ENCODE measurements at regions not wholly inside any gene's neighbourhood (a gene's known extent, or its start where the extent isn't known, plus 50 kb on each side); places are given as distances from the start of the nearest gene placed in this dataset.

- no peaks in the 10 kb centered on the region for H3K4me1 ChIP-seq
- H3K36me3 ChIP-seq: no peaks in the 10 kb centered on the region
- intact Hi-C loops (cut with DNase I; ENCODE audit: low total_unique reads): no loop called here
- H3K9me3 ChIP-seq: no peaks in the 10 kb centered on the region
- H3K27me3 ChIP-seq: no peaks in the 10 kb centered on the region
- no peak overlapping the region for H3K4me3 ChIP-seq
- no peak overlapping the region for H3K27ac ChIP-seq
- no peak for DNase-seq (ENCODE audit: low spot score in 2 of 2)
- TF ChIP-seq POLR2AphosphoS5 (IDR thresholded peaks at IDR 0.05) (no peak), POLR2A (IDR thresholded peaks at IDR 0.05) (no peak), CTCF (IDR thresholded peaks at IDR 0.05) (no peak)
Observed at GRCh38 chr3:73783811-73784210, 159.1 kb upstream of the PDZRN3 start.

- Histone ChIP-seq H3K36me3 (no peaks in the 10 kb centered on the region), H3K4me1 (no peaks in the 10 kb centered on the region), H3K27ac (peak overlapping the region; percentile 14 to 51), H3K4me3 (peak overlapping the region in 2 of 3 donors; percentile 12 to 40), H3K9me3 (no peaks in the 10 kb centered on the region), H3K27me3 (no peaks in the 10 kb centered on the region)
- intact Hi-C loops (cut with DNase I; ENCODE audit: low total_unique reads): no loop called here
- no peak for TF ChIP-seq CTCF (IDR thresholded peaks at IDR 0.05)
- DNase-seq (ENCODE audit: low spot score in 2 of 2): peak in 1 of 2 donors; percentile 23
Observed at GRCh38 chr3:73781541-73781940, 156.8 kb upstream of the PDZRN3 start.

- no peak overlapping the region for H3K27ac ChIP-seq
- peaks cover 0 to 6% of the 10 kb centered on the region in 2 donors for H3K9me3 ChIP-seq
- no peaks in the 10 kb centered on the region for H3K36me3 ChIP-seq
- no peak for TF ChIP-seq POLR2A (IDR thresholded peaks at IDR 0.05)
- no peak for TF ChIP-seq POLR2AphosphoS5 (IDR thresholded peaks at IDR 0.05)
- intact Hi-C loops (cut with DNase I; ENCODE audit: low total_unique reads): no loop called here
- no peaks in the 10 kb centered on the region for H3K4me1 ChIP-seq
- DNase-seq (ENCODE audit: low spot score in 2 of 2): no peak
- no peak overlapping the region for H3K4me3 ChIP-seq
- no peaks in the 10 kb centered on the region for H3K27me3 ChIP-seq
Observed at GRCh38 chr3:73774645-73775044, 149.9 kb upstream of the PDZRN3 start.

GRCh38 chr3:73773233-73773632 lies 148.5 kb upstream of the PDZRN3 start:
- TF ChIP-seq POLR2A (IDR thresholded peaks at IDR 0.05) (no peak), POLR2AphosphoS5 (IDR thresholded peaks at IDR 0.05) (no peak), CTCF (IDR thresholded peaks at IDR 0.05) (no peak)
- Histone ChIP-seq H3K27me3 (no peaks in the 10 kb centered on the region), H3K4me3 (no peak overlapping the region), H3K9me3 (peaks cover 0 to 6% of the 10 kb centered on the region in 2 donors), H3K4me1 (no peaks in the 10 kb centered on the region), H3K27ac (peak overlapping the region in 1 of 2 donors; percentile 19), H3K36me3 (no peaks in the 10 kb centered on the region)
- intact Hi-C loops (cut with DNase I; ENCODE audit: low total_unique reads): no loop called here
- DNase-seq (ENCODE audit: low spot score in 2 of 2): no peak

GRCh38 chr3:73772076-73772886 lies 147.5 kb upstream of the PDZRN3 start:
- TF ChIP-seq POLR2A (IDR thresholded peaks at IDR 0.05) (no peak), CTCF (IDR thresholded peaks at IDR 0.05) (no peak), POLR2AphosphoS5 (IDR thresholded peaks at IDR 0.05) (no peak)

More at GRCh38 chr3:73772076-73772886, 147.5 kb upstream of the PDZRN3 start:
- no peaks in the 10 kb centered on the region for H3K36me3 ChIP-seq
- peaks cover 0 to 6% of the 10 kb centered on the region in 2 donors for H3K9me3 ChIP-seq
- no peaks in the 10 kb centered on the region for H3K4me1 ChIP-seq
- no peak overlapping the region for H3K27ac ChIP-seq
- no peaks in the 10 kb centered on the region for H3K27me3 ChIP-seq
- DNase-seq (ENCODE audit: low spot score in 2 of 2): no peak
- no peak overlapping the region for H3K4me3 ChIP-seq
- intact Hi-C loops (cut with DNase I; ENCODE audit: low total_unique reads): no loop called here

All from breast epithelium (tissue), 4 donors.